ENCODE measurements at regions not wholly inside any gene's neighbourhood (a gene's known extent, or its start where the extent isn't known, plus 50 kb on each side); places are given as distances from the start of the nearest gene placed in this dataset.

DNA sequence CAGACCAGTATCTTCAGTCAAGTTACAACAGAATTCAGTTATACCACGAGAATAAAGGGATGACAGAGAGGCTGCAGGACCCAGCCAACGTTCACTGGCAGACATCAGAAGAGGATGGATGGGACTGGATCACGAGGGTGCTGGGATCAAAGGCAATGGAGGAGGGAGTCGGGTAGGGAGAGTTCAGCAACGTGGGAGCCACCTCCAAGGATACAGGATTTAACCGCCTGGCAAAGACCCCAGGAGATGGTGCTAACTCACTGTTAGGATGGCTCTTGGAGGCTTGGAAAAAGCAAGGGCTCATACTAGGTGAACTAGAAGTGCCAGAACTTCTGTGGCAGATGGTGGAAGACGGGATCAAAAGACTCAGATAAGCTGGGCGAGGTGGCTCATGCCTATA, 99.1 kb upstream of the DISP3 start:
- no peak for DNase-seq
- Mint-ChIP-seq H3K9me3 (ENCODE audit: insufficient read depth) (no peaks in the 10 kb centered on the region), H3K27ac (no peak overlapping the region), H3K36me3 (ENCODE audit: low read depth) (peaks cover 6% of the 10 kb centered on the region), H3K4me3 (no peak overlapping the region), H3K4me1 (ENCODE audit: low read depth) (peaks cover 25% of the 10 kb centered on the region), H3K27me3 (ENCODE audit: low read depth) (peaks cover 11% of the 10 kb centered on the region)
- ChIA-PET CTCF (interaction anchor here (0.9 to 1.7 kb wide), 2 partner anchors 16 to 343 kb away, joined by 3 to 7 read pairs; no protein-coding TSS in a partner anchor), POLR2A (interaction anchor here (0.8 kb wide), 1 partner anchor 8 kb away, joined by 3 read pairs; no protein-coding TSS in a partner anchor)
- ATAC-seq: no peak

DNA sequence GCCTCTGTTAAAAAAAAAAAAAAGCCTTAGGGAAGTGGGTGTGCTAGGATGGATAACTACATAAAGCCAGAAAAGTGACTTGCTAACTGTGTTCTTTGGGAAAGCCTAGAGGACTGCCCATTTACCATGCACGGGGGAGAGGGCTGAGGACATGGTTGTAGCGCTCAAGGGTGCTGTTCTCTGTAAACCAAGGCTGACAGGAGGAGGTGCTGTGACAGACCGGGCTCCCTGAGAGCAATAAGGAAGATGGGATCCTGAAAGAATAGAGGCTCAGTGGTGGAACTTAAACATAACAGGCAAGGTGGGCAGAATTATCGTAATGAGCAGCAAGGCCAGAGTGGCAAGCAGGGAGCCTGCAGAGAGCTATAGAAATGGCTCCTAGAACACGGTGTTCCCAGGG, 98.5 kb upstream of the DISP3 start:
- H3K36me3 Mint-ChIP-seq (ENCODE audit: low read depth): peaks cover 6% of the 10 kb centered on the region
- ATAC-seq (no peak), DNase-seq (no peak)
- ChIA-PET CTCF (no interaction called here), POLR2A (no interaction called here)
- H3K4me1 Mint-ChIP-seq (ENCODE audit: low read depth): peaks cover 25% of the 10 kb centered on the region
- H3K27me3 Mint-ChIP-seq (ENCODE audit: low read depth): peaks cover 11% of the 10 kb centered on the region
- H3K9me3 Mint-ChIP-seq (ENCODE audit: insufficient read depth): no peaks in the 10 kb centered on the region
- H3K4me3 Mint-ChIP-seq: no peak overlapping the region
- no peak overlapping the region for H3K27ac Mint-ChIP-seq

DNA sequence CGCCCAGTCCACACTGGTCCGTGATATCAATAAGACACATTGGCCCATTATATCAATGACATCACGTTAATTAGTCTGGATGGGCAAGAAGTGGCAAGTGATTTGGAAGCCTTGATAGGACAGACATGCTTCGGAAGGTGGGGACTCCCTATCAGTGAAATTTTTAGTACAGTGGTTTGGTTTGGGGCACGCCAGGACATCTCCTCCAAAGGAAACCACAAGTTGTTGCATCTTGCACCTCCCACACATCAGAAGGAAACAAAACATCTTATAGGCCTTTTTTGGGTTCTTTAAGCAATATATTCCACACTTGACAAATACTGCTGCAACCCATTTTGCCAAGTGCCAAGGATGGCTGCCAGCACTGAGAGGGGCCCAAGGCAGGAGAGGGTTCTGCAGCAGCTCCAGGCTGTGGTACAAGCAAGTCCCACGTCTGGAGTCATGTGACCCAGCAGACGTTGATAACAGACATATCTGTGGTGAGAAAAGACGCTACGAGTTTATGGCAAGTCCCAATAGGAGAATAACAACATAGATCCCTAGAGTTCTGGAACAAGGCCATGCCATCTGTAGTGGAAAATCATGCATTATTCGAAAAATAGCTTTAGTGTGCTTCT, 95.3 kb upstream of the DISP3 start:
- POLR2A ChIA-PET: no interaction called here
- Mint-ChIP-seq H3K4me3 (peak overlapping the region; percentile 49), H3K27ac (peak overlapping the region; percentile 26), H3K36me3 (ENCODE audit: low read depth) (peaks cover 6% of the 10 kb centered on the region), H3K27me3 (ENCODE audit: low read depth) (peaks cover 16% of the 10 kb centered on the region), H3K9me3 (ENCODE audit: insufficient read depth) (no peaks in the 10 kb centered on the region), H3K4me1 (ENCODE audit: low read depth) (peaks cover 25% of the 10 kb centered on the region)
- peak; percentile 57 for ATAC-seq
- CTCF ChIA-PET: interaction anchor here (1.0 to 1.4 kb wide), 3 partner anchors 19 to 185 kb away, joined by 3 to 5 read pairs (median 3); no protein-coding TSS in a partner anchor
- DNase-seq: peak; percentile 44

DNA sequence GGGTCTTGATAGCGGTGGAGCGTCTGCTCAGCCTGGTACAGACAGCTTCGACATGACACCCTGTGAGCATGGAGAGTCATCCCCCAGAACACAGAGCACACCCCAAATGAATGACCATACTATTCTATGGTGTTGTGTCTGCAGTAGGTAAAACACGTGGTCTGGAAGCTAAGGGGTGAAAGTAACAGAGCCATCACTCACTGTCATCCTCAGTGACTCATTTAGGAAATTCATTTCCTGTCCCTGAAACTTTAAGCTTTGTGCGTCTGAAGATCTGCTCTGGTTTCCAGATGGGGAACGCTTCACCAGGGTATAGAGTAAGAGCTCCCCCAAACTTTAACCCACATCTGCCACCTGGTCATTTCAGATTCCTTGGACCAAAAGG, 94.8 kb upstream of the DISP3 start:
- POLR2A ChIA-PET: interaction anchor here (0.6 kb wide), 1 partner anchor 26 kb away, joined by 5 read pairs; no protein-coding TSS in a partner anchor
- peak overlapping the region; percentile 49 for H3K4me3 Mint-ChIP-seq
- H3K27ac Mint-ChIP-seq: peak overlapping the region; percentile 37
- peaks cover 25% of the 10 kb centered on the region for H3K4me1 Mint-ChIP-seq (ENCODE audit: low read depth)
- H3K9me3 Mint-ChIP-seq (ENCODE audit: insufficient read depth): no peaks in the 10 kb centered on the region
- peaks cover 18% of the 10 kb centered on the region for H3K27me3 Mint-ChIP-seq (ENCODE audit: low read depth)
- H3K36me3 Mint-ChIP-seq (ENCODE audit: low read depth): peaks cover 6% of the 10 kb centered on the region
- peak; percentile 73 for ATAC-seq
- CTCF ChIA-PET: interaction anchor here (1.0 to 1.4 kb wide), 3 partner anchors 20 to 186 kb away, joined by 3 to 5 read pairs (median 3); no protein-coding TSS in a partner anchor
- DNase-seq: peak; percentile 27

DNA sequence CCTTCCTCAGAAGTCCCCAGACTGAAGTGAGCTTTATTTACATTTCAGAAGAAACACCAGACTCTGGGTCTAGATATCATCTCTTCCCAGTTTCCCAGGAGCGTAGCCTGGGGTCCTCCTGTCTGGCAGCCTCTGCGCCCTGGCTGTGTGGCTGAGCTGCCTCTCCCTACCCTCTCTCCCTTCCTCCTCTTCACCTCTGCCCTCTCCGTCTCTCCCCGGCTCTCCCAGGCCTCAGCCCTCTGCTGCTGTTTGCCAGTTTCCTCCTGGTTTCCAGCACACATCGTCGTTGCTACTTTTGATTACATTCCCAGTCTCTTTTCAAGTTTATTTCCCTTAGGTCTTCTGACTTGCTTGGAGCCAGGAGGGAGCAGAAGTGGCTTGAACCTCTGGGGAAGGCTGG, 91.1 kb upstream of the DISP3 start:
- no peak overlapping the region for H3K27ac Mint-ChIP-seq
- POLR2A ChIA-PET: interaction anchor here (0.8 kb wide), 1 partner anchor 9 kb away, joined by 3 read pairs; no protein-coding TSS in a partner anchor

DNA sequence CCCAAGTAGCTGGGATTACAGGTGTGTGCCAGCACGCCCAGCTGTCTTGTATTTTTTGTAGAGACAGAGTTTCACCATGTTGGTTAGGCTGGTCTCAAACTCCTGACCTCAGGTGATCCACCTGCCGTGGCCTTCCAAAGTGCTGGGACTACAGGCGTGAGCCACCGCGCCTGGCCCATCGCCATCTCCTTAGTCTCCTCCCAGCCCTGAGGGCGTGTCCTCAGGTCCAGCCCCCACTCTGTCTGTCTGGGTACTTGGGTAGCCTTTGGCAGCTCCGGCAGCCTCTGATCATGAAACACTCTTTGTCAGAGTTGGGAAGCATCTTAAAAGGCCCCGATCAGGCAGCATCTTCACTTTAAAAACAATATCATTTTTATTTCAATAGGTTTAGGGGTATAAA, 90.3 kb upstream of the DISP3 start:
- Mint-ChIP-seq H3K36me3 (ENCODE audit: low read depth) (no peaks in the 10 kb centered on the region), H3K4me3 (no peak overlapping the region), H3K27ac (no peak overlapping the region), H3K9me3 (ENCODE audit: insufficient read depth) (no peaks in the 10 kb centered on the region), H3K27me3 (ENCODE audit: low read depth) (peaks cover 21% of the 10 kb centered on the region), H3K4me1 (ENCODE audit: low read depth) (peaks cover 15% of the 10 kb centered on the region)
- ChIA-PET CTCF (no interaction called here), POLR2A (no interaction called here)
- no peak for ATAC-seq
- no peak for DNase-seq

More for the DNA sequence above, 91.1 kb upstream of the DISP3 start:
- H3K4me3 Mint-ChIP-seq: no peak overlapping the region
- CTCF ChIA-PET: interaction anchor here (0.6 kb wide), 1 partner anchor 56 kb away, joined by 3 read pairs; no protein-coding TSS in a partner anchor
- H3K4me1 Mint-ChIP-seq (ENCODE audit: low read depth): peaks cover 23% of the 10 kb centered on the region
- no peak for ATAC-seq
- peaks cover under 1% of the 10 kb centered on the region for H3K36me3 Mint-ChIP-seq (ENCODE audit: low read depth)
- H3K9me3 Mint-ChIP-seq (ENCODE audit: insufficient read depth): no peaks in the 10 kb centered on the region
- H3K27me3 Mint-ChIP-seq (ENCODE audit: low read depth): peaks cover 21% of the 10 kb centered on the region
- no peak for DNase-seq

DNA sequence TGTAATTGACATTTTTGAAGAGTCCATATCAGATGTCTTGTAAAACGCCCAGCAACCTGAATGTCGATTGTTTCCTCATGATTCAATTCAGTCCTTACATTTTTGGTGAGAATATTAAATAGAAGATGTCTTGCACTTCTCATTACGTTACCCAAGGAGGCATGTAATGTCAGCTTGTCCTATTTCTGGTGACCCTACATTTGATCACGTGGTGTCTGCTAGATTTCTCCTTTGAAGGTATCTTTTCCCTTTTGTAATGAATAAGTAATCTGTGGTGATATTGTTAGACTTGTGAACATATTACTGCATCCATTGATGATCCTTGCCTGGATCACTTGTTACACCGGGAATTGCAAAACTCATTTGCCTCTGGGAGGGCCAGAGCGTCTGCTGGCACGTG, 87.6 kb upstream of the DISP3 start:
- Mint-ChIP-seq H3K36me3 (ENCODE audit: low read depth) (no peaks in the 10 kb centered on the region), H3K4me3 (no peak overlapping the region), H3K27me3 (ENCODE audit: low read depth) (peaks cover 23% of the 10 kb centered on the region), H3K4me1 (ENCODE audit: low read depth) (peaks cover 11% of the 10 kb centered on the region), H3K27ac (no peak overlapping the region), H3K9me3 (ENCODE audit: insufficient read depth) (no peaks in the 10 kb centered on the region)
- ATAC-seq (no peak), DNase-seq (no peak)
- POLR2A ChIA-PET: no interaction called here
- CTCF ChIA-PET: interaction anchor here (1.3 kb wide), 1 partner anchor 27 kb away, joined by 4 read pairs; no protein-coding TSS in a partner anchor

DNA sequence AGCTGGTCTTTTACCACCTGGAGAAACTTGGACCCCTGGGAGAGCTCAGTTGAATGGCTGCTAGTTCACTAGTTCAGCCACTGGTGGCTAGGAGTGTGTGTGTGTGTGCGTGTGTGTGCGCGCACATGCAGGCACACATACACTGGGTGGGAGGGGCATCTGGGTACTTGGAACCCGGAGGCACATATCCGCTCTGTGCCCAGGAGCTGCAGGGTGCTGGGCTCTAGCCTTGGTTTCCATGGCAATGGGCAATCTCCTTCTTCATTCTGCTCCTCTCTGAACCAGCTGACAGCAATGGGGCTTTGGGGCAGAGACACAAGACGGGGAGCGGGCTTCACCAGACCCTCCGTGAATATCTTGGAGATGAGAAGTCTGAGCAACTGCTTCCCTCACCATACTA, 87.1 kb upstream of the DISP3 start:
- H3K27me3 Mint-ChIP-seq (ENCODE audit: low read depth): peaks cover 23% of the 10 kb centered on the region
- no peaks in the 10 kb centered on the region for H3K9me3 Mint-ChIP-seq (ENCODE audit: insufficient read depth)
- ChIA-PET CTCF (no interaction called here), POLR2A (no interaction called here)
- H3K4me1 Mint-ChIP-seq (ENCODE audit: low read depth): peaks cover 11% of the 10 kb centered on the region
- H3K27ac Mint-ChIP-seq: no peak overlapping the region
- no peak overlapping the region for H3K4me3 Mint-ChIP-seq
- DNase-seq (no peak), ATAC-seq (no peak)
- no peaks in the 10 kb centered on the region for H3K36me3 Mint-ChIP-seq (ENCODE audit: low read depth)

DNA sequence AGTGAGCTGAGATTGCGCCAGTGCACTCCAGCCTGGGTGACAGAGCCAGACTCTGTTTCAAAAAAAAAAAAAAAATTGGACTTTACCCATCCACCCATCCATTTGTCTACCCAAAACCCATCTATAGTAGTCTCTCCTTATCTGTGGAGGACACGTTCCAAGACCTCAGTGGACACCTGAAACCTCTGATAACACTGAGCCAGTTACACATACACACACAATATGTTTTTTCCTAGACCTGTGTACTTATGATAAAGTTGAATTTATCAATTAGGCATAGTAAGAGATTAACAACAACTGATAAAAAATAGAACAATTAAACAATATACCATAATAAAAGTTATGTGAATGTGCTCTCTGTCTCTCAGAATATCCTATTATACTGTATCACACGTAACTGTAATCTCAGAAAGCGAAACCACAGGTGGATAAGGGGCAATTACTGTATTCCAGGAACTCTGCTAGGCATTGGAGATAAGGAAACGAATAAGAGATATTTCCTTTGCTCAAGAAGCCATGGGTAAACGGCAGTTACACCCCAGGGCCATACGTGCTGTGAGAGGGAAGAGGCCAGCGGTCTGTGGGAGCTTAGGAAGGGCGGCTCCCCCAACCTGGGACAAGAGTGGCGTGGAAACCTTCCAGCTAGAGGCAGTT, 84.2 kb upstream of the DISP3 start:
- H3K36me3 Mint-ChIP-seq (ENCODE audit: low read depth): no peaks in the 10 kb centered on the region
- no peak overlapping the region for H3K27ac Mint-ChIP-seq
- CTCF ChIA-PET: no interaction called here
- H3K9me3 Mint-ChIP-seq (ENCODE audit: insufficient read depth): no peaks in the 10 kb centered on the region
- ATAC-seq (no peak), DNase-seq (no peak)
- H3K27me3 Mint-ChIP-seq (ENCODE audit: low read depth): peaks cover 17% of the 10 kb centered on the region
- H3K4me1 Mint-ChIP-seq (ENCODE audit: low read depth): peaks cover 11% of the 10 kb centered on the region
- H3K4me3 Mint-ChIP-seq: no peak overlapping the region
- POLR2A ChIA-PET: no interaction called here

DNA sequence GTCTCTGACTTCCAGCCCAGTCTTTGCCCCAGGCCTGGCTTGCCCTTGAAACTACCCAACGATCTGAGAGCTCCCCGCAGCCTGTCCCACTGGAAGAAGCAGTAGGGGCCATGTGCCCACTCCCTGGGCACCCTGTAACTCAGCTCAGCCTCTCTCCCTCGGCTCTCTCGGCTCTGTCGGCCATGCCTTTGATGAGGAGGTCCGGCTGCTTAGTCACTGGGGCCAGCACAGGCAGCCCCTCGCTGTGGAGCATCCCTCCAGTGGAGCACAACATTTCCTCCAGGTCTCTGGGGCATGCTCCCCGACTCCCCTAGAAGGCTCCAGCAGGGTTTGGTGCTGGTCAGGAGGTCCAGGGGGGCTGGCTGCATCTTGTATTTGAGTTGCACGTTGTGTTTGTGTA, 83.3 kb upstream of the DISP3 start:
- POLR2A ChIA-PET: no interaction called here
- DNase-seq: no peak
- Mint-ChIP-seq H3K9me3 (ENCODE audit: insufficient read depth) (no peaks in the 10 kb centered on the region), H3K36me3 (ENCODE audit: low read depth) (peaks cover under 1% of the 10 kb centered on the region), H3K4me1 (ENCODE audit: low read depth) (peaks cover 11% of the 10 kb centered on the region), H3K4me3 (no peak overlapping the region), H3K27ac (no peak overlapping the region), H3K27me3 (ENCODE audit: low read depth) (peaks cover 14% of the 10 kb centered on the region)
- CTCF ChIA-PET: no interaction called here
- no peak for ATAC-seq

DNA sequence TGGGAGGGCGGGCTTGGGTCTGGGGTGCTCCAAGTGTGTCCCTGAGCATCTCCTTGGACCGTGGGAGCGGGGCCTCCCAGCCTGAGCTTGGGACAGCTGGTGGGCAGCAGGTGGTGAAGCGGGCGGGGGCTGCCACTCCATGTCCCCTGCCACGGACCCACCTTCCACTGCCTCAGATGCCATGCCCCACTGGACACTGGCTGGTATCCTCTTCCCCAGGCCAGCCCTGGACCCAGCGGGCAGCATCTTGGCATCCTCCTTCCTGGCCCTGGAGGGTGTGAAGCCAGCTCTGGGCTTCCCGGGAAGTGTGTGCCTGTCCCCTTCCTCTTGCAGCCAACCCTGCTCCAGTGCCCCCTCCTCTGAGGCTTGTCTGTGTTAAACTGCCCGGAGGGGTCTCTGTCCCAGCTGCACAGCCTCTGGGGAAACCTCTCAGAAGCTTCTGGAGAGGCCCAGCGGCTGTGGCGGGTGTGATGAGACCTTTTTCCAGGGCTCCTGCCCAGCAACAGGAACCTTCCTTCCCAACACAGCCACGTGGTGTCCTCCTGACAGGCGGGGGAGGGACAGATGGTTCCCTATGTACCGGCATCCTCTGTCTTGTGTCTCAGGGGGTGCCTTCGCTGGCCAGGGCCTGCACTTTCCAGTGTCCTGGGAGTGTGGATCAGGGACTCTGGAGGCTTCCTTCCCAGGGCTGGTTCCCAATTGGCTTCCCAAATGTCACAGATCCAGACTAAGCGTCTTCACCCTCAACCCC, 81.6 kb upstream of the DISP3 start:
- H3K4me1 Mint-ChIP-seq (ENCODE audit: low read depth): peaks cover 7% of the 10 kb centered on the region
- H3K9me3 Mint-ChIP-seq (ENCODE audit: insufficient read depth): no peaks in the 10 kb centered on the region
- ATAC-seq (no peak), DNase-seq (no peak)
- H3K4me3 Mint-ChIP-seq: no peak overlapping the region
- ChIA-PET CTCF (no interaction called here), POLR2A (no interaction called here)
- peaks cover 3% of the 10 kb centered on the region for H3K36me3 Mint-ChIP-seq (ENCODE audit: low read depth)
- no peak overlapping the region for H3K27ac Mint-ChIP-seq
- peaks cover 6% of the 10 kb centered on the region for H3K27me3 Mint-ChIP-seq (ENCODE audit: low read depth)

DNA sequence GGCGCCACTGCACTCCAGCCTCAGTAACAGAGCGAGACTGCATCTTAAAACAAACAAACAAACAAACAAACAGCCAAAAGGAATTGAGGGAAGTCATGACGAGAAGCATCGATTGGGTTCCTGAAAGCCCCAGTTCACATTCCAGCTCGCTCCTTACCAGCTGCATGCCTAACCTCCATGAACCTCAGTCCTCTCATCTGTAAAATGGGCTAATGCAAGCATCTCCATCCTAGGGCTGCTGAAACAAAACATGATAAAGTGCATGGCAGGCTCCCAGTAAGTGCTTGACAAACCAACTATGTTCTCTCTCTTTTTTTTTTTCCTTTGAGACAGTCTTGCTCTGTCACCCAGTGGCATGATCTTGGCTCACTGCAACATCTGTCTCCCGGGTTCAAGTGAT, 79.7 kb upstream of the DISP3 start:
- CTCF ChIA-PET: no interaction called here
- Mint-ChIP-seq H3K27ac (no peak overlapping the region), H3K27me3 (ENCODE audit: low read depth) (peaks cover 6% of the 10 kb centered on the region), H3K36me3 (ENCODE audit: low read depth) (peaks cover 7% of the 10 kb centered on the region), H3K9me3 (ENCODE audit: insufficient read depth) (peaks cover 8% of the 10 kb centered on the region), H3K4me1 (ENCODE audit: low read depth) (peaks cover 7% of the 10 kb centered on the region), H3K4me3 (no peak overlapping the region)
- POLR2A ChIA-PET: no interaction called here
- no peak for DNase-seq
- ATAC-seq: no peak

Data from activated CD8-positive, alpha-beta T cell treated with anti-CD3 and anti-CD28 coated beads, Interleukin-2, amount 10 ng/mL, durations not matched to agents 7 days and 5 days (primary cell).